NCI-H1105 treated with DMSO at 0.1 percent for 48 hours (cell line): ENCODE measurements at regions not wholly inside any gene's neighbourhood (a gene's known extent, or its start where the extent isn't known, plus 50 kb on each side); places are given as distances from the start of the nearest gene placed in this dataset.

ENCODE experiments used
- DNase-seq: peaks from one replicate; lab custom pipeline; 2025; lab: John Stamatoyannopoulos, UW

- DNase-seq: peak; percentile 35
These were observed 73.9 kb upstream of the TAF9B start for GRCh38 chrX:78213331-78213730.

- peak; percentile 2 for DNase-seq
These were observed 60.4 kb upstream of the TAF9B start for GRCh38 chrX:78199851-78200250.
